Endometrium (tissue), 2 donors: ENCODE measurements at regions not wholly inside any gene's neighbourhood (a gene's known extent, or its start where the extent isn't known, plus 50 kb on each side); places are given as distances from the start of the nearest gene placed in this dataset.

ENCODE experiments used
- FAIRE-seq: peaks from 2 replicates; lab custom pipeline; 2012; peaks lifted over from hg19 to GRCh38; lab: Jason Lieb, UNC
- donor health status: control.
- donor health status: control.

DNA sequence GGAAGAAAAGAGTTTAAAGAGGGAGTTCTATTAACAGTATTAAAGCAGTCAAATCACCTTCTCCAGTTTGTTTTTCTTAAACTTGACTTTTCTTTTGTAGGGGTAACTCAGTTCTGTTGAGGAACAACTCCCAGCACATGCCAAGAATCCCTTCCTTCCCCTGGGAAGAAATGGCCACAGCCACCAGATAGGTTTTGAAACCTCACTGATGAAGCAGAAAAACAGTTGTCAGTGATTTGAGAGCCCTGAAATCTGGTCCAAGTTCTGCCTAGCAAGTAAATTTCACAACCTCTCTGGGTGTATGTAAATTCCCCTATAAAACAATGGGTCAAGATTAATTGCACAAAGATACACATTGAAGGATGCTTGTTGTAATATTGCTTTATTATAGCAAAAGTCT is 167.1 kb downstream of the DHX15 start:
- no peak for FAIRE-seq

- no peak for FAIRE-seq
Measured at GRCh38 chr4:24416293-24416692, 168.1 kb downstream of the DHX15 start.

DNA sequence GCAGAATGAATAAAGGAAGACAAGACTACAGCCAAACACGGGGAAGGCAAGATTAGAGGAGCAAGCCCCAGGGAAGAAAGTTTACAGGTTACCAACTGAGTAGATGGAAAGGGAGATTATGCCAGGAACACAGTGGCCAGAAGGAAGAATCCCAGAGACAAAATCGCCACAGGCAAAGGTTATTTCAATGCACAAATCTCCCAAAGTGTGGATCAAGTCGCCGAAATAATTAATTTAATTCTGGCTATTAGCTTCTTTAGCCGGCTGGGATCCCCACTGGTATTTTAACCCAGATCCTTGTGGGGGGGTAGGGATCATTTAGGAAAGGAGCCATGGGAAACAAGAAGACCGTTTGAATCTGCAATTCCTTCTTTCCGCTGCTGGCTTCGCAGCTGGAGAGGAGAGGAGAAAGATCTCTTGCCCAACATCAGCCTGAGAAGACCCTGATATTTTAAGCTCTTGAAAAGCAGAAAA is 171.0 kb downstream of the DHX15 start:
- no peak for FAIRE-seq

GRCh38 chr4:24411806-24412205 is 172.5 kb downstream of the DHX15 start:
- FAIRE-seq = no peak

DNA sequence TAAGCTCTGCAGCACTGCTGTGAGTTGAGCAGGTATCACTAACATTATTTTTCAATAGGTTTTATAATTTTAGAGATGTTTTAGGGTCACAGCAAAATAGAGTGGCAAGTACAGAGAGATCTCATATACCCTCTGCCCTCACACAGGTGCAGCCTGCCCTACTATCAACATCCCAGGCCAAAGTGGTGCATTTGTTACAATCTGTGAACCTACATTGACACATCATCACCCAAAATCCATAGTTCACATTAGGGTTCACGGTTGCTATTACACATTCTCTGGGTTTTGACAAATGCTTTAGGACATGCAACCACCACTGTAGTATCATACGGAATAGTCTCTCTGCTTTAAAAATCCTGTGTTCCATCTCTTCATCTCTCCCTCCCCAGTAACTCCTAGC is 173.1 kb downstream of the DHX15 start:
- no peak for FAIRE-seq

DNA sequence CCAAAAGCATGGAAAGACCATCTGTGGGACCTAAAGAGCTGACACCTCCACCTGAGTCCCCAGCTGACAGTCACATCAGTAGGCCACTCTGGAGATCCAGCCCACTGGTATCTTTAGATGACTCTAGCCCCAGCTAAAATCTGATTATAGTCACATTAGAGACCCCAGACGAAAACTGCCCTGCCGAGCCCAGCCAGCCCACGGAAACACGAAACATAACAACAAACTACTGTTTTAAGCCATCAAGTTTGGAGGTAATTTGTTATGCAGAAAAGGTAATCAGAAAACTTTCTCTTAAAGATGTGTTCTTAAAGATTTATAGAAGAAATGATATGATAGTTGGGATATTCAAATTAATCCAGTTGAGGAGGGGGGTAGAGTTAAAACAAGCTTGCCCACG is 175.7 kb downstream of the DHX15 start:
- no peak for FAIRE-seq

DNA sequence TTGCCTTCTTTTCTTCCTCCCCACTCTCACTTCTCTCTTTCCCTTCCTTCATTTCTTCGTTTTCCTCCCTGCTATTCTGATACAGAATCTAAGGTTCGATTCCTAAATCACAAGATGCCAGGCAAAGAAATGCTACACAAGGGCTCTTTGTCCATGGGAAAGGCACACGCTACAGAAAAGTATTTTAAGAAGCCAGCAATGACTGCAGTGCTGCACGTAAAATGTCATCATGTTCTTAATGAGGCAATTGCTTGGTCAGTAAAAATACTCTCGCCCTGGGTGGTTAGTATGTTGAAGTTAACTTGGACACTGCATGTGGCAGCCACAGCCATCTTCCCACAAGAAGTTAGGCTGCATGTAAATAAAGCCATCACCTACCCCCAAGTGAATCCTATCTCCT is 178.4 kb downstream of the DHX15 start:
- FAIRE-seq = no peak

DNA sequence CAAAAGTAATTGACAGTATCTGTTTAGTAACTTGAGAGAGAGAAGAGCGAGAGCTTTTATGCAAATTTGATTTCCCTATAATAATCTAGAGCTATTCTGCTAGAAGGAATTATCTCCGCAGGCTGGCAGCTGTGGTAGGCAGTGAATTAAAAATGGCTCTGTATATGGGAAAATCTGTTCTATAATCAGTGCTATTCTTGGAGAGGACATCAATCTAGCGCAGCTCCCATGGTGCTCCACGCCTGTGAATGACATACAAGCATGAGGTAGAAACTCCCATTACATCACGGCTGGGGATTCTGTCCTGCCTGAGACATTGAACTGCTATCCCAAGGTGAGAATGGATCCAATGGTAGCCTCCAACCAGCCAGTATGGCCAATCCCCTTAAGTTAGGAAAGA is 179.0 kb downstream of the DHX15 start:
- FAIRE-seq = no peak

GRCh38 chr4:24404281-24404680 is 180.1 kb downstream of the DHX15 start:
- no peak for FAIRE-seq

DNA sequence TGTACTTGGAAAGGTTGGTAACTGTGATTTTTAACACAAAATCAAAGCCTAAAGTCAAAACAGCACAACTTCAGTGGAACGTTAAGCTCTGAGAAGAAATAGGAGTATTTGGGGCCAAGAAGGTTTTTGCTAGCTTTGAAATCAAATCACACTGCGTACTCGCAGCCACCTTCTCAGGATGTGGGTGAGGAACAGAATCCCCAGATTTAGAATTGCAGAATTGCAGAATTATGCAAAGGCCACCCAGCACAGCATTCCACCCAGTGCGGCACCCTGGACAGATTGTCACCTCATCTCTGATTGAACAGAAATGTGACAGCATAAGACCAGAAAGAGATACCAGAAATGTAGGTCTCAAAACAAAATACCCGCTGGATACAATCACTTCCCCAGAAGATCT is 181.1 kb downstream of the DHX15 start:
- FAIRE-seq = no peak

DNA sequence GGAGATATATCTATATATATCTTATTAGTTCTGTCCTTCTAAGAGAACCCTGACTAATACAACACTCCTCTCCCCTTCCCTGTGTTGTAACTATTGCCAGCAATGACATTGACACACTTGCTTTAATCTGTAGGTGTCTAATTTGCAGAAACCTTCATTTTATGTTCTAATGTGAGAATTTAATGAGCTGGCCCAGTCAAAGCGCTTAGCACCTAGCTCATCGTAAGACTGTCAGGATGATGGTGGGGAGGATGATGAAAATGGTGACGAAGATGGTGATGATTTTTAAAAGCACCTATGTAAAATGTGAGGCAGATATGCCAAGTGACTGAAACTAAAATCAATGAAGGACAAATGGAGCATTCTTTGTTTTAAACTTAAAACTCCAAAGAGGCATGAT is 183.8 kb downstream of the DHX15 start:
- FAIRE-seq = no peak

GRCh38 chr4:24396988-24397387 is 187.4 kb downstream of the DHX15 start:
- FAIRE-seq = no peak

DNA sequence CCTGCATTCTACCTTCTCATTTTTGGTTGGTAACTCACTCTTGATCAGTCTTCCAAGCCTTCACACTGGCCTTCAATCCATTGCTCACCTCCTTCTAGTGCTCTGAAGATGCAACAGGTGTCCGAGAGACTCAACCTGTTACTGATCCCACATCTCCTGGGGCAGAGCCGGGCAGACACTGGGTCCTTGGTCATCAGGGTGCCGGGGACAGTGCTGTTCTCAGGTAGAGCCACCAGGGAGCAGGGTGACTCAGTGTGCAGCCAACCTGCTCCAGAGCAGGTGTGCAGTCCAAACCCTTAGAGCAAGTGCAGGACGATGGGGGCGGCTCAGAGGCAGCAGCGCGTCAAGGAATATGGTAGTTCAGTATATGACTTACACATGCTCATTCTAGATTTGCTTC is 188.4 kb downstream of the DHX15 start:
- FAIRE-seq = no peak

- no peak for FAIRE-seq
Measured at GRCh38 chr4:24394041-24394440, 190.3 kb downstream of the DHX15 start.

DNA sequence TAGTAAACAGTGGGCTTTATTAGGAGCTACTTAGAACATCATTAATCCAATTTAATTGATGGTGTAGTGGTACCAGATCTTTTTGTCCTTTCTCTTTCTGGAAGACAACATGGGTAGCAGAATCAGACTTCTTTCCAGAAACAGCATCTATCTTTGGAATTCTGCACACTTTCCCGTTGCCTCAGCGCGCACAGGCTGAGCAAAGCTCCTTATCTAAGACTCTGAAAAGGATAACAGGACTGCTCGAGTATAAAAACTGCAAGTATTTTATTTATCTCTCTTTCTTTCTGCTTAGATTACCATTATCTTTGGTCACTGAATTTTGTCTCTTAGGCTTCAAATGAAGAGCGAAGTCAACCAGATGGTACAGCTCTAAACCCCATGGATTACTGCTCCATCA is 191.7 kb downstream of the DHX15 start:
- FAIRE-seq = no peak

DNA sequence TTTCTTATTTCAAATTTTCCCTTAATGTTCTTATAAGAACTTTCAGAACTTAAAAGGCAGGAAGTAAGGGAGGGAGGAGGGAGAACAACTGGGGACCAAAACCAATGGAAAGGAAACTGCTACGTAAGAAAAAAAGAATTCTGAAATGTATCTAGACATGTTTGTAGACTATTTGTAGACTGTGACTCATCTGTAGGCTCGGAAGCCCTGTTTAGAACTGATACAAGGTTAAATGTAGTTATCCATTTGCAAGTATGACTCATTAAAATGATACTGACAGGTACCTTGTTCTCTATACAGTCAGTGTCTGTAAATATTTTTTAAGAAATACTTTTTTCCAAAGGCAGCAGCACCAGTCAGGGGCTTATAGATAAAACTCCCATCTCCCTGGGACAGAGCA is 202.0 kb downstream of the DHX15 start:
- no peak for FAIRE-seq

DNA sequence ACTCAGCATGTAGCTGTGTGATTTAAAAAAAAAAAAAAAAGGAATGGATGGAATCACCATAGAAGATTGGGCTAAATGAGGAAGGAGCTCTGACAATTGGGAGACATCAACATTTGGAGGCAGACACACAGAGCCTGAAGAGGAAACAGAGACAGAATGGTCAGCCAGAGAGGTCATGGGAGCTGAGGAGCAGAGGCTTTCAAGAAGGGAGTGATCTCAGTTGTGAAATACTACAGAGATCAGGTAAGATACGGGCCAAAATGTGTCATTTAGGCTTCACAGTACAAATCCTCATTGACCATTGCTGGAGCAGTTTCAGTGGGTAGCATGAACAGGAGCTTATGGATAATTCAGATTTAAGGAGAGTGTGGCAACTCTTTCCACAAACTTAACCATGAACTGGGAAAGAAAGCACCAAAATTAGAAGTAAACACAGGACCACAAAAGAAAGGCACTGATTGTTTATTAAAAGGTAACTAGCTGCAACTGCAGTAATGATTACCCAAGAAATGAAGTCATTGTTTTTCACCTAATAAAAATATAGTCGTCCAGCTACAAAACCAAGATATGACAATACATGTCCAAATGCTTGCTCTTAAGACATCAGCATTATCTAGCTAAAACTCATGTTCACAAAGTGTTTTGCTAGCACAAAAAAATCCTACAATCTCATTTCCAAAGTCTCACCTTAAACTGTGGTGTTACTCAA is 203.2 kb downstream of the DHX15 start:
- FAIRE-seq = no peak

DNA sequence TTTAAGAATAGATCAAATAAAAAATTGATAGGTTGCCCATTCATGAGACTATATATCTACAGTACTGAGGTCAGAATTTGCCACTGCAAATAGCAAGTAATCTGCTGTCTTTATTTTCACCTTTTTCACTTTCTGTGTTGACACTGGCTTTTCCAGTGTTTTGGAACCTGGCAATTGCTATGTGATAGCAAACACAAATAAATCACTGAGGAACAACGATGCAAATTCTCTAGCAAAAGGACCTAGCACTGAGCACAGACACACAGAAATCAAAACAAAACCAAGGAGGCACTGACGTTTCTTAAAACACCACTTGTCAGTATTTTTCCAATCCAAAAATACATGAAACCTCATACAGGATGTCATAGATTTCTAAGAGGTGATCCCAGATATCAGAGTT is 210.7 kb downstream of the DHX15 start:
- FAIRE-seq = no peak

GRCh38 chr4:24372881-24373280 is 211.5 kb downstream of the DHX15 start:
- FAIRE-seq = no peak

GRCh38 chr4:24372341-24372740 is 212.0 kb downstream of the DHX15 start:
- FAIRE-seq = no peak

- no peak for FAIRE-seq
Measured at GRCh38 chr4:24370421-24370820, 213.9 kb downstream of the DHX15 start.

DNA sequence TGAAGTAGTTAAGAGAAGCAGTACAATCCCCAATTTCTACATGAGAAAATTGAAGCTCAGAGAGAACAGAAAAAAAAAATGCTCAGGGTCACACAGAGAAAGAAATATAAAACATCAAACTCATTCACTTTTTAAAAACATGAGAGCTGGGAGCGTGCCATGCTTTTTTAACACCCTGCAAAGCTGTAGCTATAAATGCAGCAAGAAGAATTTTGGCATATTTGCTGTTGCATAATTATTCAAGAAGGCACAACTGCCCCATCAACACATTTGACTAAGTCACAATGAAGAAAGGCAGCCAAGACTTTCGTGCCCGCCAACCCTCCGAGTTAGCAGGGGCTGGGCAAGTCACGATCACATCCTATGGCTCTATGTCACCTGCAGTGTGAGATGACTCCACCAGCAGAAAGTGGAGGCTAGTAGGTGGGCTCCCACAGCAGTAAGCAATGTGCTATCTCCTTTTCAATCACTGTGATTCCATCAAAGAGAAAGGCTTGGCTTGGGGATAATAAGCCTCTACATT is 214.8 kb downstream of the DHX15 start:
- no peak for FAIRE-seq

GRCh38 chr4:24368801-24369200 is 215.6 kb downstream of the DHX15 start:
- no peak for FAIRE-seq

DNA sequence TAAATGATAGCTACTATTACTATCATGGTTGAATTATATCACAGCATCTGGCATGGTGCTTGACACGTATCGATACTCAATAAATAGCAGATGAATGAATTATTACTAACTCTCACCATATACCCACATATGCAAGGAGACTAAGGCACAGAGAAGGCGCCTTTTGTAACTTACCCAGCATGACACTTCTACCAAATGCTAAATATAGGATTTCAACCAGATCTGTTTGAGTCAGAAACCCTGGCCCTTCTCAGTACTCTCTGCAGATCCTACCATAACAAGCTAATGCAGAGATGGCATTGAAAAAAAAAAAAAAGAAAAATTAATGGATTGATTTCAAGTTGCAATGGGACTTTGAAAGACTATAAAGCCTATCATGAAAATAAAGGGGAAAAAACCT is 219.5 kb downstream of the DHX15 start:
- no peak for FAIRE-seq
